Non-pigmented ciliary epithelial cell (primary cell): ENCODE measurements at regions not wholly inside any gene's neighbourhood (a gene's known extent, or its start where the extent isn't known, plus 50 kb on each side); places are given as distances from the start of the nearest gene placed in this dataset.
"Not testable (repeated sequence)": the region's sequence is repeated elsewhere in the genome, so short reads cannot be mapped to it uniquely, and the experiment has no call there.

ENCODE experiments used
- DNase-seq: peaks from one replicate; pipeline ENCODE4 v3.0.0-alpha.2; 2010; ENCODE audit warnings: low read depth

- no peak for DNase-seq
Observed at GRCh38 chr4:159941076-159941475, 838.2 kb downstream of the RAPGEF2 start.

- no peak for DNase-seq
Observed at GRCh38 chr4:159944477-159944876, 841.6 kb downstream of the RAPGEF2 start.

- peak; percentile 37 for DNase-seq
Observed at GRCh38 chr4:159946983-159947615, 844.2 kb downstream of the RAPGEF2 start.

DNA sequence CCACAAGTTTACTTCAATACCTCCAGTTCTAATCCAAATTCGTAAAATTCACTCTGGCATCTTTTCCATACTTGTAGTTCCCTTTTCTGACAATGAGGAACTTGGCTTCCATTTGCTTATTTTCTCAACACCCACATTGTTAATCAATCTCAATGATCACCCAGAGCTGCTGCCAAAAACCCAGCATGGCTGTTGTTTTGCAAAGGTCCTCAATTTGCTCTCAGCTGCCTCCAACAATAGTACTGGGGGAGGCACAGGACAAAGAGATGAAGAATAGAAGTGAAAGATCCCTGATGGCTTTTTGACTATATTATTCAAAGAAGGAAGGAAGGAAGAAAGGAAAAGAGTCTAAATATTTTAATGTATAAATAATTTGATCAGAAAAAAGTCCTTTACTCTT lies 847.8 kb downstream of the RAPGEF2 start:
- DNase-seq, result no peak

DNA sequence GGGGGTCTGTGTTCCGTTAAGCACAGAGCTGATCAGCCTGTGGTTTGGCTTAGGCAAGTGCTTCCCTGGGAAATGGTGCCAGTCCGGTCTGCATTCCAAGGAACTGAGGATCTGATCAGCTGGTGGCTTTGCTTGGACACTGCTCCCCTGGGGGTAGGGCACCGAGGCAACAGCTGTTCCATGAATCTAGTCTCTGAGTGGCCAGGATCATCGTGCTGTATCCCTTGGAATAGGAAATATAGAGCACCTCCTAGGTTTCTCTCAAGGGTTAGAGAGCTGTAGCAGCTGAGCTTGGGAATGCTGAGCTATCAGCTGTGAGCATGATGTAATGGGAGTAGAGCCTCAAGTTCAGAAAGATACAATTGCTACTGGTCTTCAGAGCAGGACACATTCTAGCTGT lies 863.9 kb downstream of the RAPGEF2 start:
- no peak for DNase-seq

- DNase-seq, result not testable (repeated sequence)
Observed at GRCh38 chr4:159976871-159977482, 874.1 kb downstream of the RAPGEF2 start.

DNA sequence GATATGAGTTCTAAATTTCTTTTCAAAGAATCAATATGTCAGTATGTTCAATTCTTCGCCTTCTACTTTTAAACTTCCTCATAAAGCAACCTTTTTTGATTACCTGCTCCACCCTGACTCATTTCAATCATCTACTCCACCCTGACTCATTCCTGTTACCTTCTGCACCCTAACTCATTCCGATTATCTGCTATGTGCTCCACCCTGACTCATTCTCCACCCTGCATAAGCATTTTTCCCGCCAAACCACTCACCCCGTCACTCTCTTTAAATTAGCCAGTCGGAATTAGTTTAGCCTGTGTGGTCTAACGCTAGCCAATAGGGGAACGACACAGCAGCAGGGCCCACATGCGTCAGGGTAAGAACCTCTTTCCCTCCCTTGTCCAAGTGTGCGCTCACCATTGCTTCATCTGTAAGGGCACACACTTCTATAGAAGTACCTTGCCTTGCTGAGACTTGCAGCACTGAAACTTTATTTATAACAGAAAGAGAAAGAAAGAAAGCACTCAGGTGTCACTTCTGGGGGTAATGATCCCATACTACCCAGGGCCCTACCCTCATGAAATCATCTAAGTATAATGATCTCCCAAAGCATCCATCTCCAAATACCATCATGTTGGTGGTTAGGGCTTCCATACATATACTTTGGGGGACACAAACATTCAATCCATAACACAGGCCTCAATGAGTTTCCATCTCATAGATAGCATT lies 875.2 kb downstream of the RAPGEF2 start:
- no peak for DNase-seq

GRCh38 chr4:159979351-159979750 lies 876.5 kb downstream of the RAPGEF2 start:
- no peak for DNase-seq

DNA sequence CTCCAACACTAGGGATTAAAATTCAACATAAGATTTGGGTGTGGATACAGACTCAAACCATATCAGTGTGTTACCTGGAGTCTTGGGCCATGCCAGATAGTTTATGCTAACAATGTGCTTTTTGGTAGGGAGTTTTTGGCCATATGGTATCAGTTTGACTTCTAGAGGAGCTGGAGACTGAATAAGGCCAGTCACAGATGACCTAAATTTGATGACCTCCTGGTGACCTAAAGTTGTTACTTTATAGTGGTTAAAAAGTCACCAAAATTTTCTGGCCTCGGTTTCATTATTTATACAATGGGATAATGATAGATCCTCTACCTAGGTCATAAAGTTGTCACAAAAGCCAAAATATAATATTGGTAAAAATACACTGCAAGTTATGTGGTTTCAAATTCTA lies 877.1 kb downstream of the RAPGEF2 start:
- DNase-seq, result no peak

DNA sequence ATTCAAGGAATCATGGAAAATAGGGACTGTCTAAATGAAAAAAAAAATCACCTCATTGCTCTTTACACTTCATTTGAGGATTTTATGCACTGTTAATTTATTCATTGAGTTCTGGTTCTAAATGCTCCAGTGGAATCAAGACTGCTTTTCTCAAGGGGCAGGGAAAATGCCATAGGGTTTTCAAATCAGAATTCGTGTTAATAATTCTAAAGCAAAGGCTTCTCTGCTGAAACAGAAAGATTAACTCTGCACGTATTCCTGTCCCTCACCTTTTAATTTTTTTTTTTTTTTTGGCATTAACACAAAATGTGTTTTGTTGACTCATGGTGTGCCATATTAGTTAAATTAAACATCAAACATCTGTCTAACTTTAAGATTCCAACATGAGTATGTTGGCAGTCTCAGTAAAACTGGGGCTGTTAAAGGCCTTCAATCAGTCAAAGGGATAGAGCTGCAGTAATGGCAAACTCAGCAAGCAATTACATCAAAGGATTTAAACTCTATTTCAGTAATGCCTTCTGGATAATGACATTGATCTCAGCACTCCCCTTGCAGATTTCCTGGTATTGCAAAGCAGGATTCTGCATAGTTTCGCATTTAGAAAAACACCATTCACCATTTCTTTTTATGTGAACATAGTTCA lies 878.1 kb downstream of the RAPGEF2 start:
- DNase-seq, result no peak

GRCh38 chr4:159981469-159981856 lies 878.6 kb downstream of the RAPGEF2 start:
- no peak for DNase-seq

DNA sequence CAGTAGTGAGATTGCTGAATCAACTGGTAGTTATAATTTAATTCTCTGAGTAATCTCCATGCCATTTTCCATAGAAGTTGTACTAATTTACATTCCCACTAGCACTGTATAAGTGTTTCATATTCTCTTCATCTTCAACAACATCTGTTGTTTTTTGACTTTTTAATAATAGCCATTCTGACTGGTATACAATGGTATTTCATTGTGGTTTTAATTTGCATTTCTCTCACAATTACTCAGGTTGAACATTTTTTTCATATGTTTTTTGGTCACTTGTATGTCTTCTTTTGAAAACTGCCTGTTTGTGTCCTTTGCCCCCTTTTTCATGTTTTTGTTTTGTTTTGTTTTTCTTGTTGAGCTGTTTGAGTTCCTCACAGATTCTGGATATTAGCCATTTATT lies 880.2 kb downstream of the RAPGEF2 start:
- DNase-seq, result no peak

DNA sequence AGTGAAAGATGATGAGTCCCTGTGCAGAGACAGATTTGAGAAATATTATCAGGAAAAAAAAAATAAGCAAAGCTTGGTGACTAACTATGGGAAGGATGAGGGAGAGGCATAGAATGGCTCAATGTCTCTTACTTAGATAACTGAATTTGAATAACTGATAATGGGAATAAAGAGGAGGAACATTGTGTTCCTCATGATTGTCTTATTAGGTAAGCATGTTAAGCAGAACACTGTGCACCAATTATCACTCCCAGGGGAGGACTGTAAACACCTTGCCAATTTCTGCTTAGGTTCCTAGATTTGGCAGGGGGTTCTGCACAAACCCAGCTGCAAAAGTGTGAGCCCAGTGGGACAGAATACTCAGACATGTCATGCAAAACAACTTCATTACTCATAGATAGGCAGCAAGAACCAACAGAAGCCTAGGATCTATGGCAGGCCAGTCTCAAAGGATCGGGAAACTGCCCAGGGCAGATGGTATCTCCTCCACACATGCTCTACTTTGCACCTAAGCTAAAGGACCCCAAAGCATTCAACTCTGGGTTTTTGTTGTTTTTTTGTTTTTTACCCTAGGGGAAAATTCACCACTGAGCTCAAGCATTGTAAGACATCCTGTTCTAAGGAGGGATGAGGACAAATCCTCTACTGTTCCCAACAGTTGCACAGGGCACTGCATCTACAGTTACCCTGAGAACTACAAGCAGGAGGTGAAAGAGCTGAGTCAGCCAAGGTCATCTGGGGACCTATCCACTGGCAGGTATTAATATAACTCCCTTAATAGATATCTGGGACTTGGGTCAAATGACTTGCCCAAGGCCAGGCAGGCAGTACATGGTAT lies 907.0 kb downstream of the RAPGEF2 start:
- no peak for DNase-seq

GRCh38 chr4:160019936-160020335 lies 917.1 kb downstream of the RAPGEF2 start:
- no peak for DNase-seq

DNA sequence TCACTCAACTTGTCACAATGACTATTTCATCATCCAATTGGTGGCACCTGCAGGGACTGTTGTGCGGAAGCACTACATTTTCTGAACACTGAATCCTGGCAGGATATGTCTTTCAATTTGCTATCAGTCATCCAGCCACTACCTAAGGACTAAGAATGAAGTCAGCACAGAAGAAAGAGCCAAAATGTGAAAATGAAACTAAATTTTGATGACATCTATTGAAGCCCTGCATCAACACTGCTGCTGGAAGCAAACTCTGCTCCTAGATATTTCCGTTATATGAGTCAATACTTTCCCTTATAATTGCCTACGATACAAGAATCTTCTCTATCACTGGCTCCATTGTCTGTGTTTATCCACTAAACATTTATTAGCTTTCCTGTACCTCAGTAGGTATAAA lies 917.9 kb downstream of the RAPGEF2 start:
- no peak for DNase-seq

GRCh38 chr4:160021870-160022269 lies 919.0 kb downstream of the RAPGEF2 start:
- no peak for DNase-seq

GRCh38 chr4:160026721-160027120 lies 923.8 kb downstream of the RAPGEF2 start:
- DNase-seq, result peak; percentile 6

GRCh38 chr4:160034501-160034900 lies 931.6 kb downstream of the RAPGEF2 start:
- no peak for DNase-seq

DNA sequence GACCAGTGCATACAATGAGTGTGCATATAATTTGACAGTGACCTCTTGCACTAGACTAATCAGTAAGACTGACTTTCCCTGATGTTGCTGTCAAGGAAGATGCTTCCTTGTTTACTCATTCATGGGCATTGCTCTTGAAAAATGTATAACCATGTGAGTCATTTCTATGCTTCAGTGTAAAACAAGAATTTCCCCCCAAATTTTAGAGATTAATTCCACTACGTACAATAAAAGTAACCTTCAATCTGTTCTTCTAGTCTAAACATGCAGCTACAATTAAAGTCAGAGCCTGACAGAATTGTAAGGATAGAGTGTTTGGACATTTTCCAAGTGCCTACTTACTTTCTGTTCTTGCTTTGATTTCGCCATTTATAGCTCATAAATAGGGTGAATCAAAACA lies 935.7 kb downstream of the RAPGEF2 start:
- DNase-seq, result no peak

DNA sequence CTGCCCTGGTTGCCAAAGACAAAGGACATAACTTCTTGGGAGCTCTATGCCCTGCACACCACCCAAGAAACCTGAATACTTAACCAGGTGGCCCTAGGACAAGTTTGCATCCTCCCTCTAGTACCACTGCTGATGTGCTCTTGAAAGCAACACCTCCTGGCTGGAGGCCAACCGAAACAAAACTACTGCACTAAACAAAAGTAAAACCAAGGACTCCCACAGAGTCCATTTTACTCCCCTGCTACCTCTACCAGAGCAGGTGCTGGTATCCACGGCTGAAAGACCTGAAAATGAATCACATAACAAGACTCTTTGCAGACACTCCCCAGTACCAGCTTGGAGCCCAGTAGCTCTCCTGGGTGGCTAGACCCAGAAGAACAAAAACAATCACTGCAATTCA lies 941.8 kb downstream of the RAPGEF2 start:
- no peak for DNase-seq

- no peak for DNase-seq
Observed at GRCh38 chr4:160082432-160083207, 979.7 kb downstream of the RAPGEF2 start.
